ENCODE measurements at regions not wholly inside any gene's neighbourhood (a gene's known extent, or its start where the extent isn't known, plus 50 kb on each side); places are given as distances from the start of the nearest gene placed in this dataset.
A peak's percentile ranks its signal among the peaks of the same experiment; 100 is the strongest.

DNA sequence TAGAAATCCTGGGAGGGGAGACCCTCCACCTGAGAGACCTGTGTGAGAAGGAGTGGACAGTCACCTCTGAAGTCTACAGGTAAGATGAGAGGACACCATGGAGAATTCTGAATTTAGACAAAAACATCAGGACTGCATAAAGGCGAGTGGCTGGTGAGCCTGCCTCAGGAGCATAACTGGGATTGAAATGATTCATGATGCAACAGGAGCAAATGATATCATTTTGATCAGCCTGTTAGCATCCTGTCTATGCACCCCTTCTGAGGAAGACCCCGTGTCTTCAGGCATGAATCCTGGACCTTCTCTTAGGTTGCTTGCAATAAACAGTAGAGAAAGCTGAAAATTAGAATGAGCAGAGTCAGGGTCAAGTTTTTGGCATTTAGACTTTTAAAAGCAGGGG lies 245.8 kb downstream of the ETAA1 start:
- H3K18ac ChIP-seq (ENCODE audit: low read length) = no peak overlapping the region
- H3K27me3 ChIP-seq (ENCODE audit: control insufficient read depth in 3 of 3, insufficient read depth in 3 of 3, low read depth in 1 of 3, low read length in 3 of 3) = no peaks in the 10 kb centered on the region
- no peak overlapping the region for H3K23ac ChIP-seq (ENCODE audit: low read depth, low read length, poor library complexity)
- H3K4ac ChIP-seq (ENCODE audit: low read length) = no peak overlapping the region
- H3K9ac ChIP-seq (ENCODE audit: low read depth, low read length, poor library complexity) = no peak overlapping the region
- no peaks in the 10 kb centered on the region for H3K36me3 ChIP-seq (replicated peaks in 1 of 2; ENCODE audit: control insufficient read depth in 2 of 2, insufficient read depth in 2 of 2, low read length in 2 of 2)
- H2AK5ac ChIP-seq (ENCODE audit: low read depth, low read length) = no peak overlapping the region
- H2BK12ac ChIP-seq (ENCODE audit: low read length) = no peak overlapping the region
- H3K4me3 ChIP-seq (ENCODE audit: low read length in 2 of 2) = no peak overlapping the region
- no peak overlapping the region for H3K14ac ChIP-seq (ENCODE audit: low read length)
- no peaks in the 10 kb centered on the region for H3K9me3 ChIP-seq (replicated peaks in 1 of 2; ENCODE audit: control insufficient read depth in 2 of 2, insufficient read depth in 1 of 2, low read depth in 1 of 2, low read length in 2 of 2)
- H3K27ac ChIP-seq (replicated peaks; ENCODE audit: low read length) = no peak overlapping the region
- DNase-seq (ENCODE audit: low spot score) = no peak
- H2BK5ac ChIP-seq (ENCODE audit: low read length) = no peak overlapping the region
- no peak overlapping the region for H2BK120ac ChIP-seq (ENCODE audit: low read depth, low read length)
- WGBS, 2 donors (ENCODE audit: extremely low coverage in 2 of 2, insufficient read length in 2 of 2, insufficient replicate concordance in 1 of 2) = no CpG with 5 or more reads among the region's 2 CpGs
- H2AFZ ChIP-seq (ENCODE audit: low read length) = no peak overlapping the region
- no peak overlapping the region for H3K4me2 ChIP-seq (ENCODE audit: insufficient read depth, low read length, poor library complexity, severe bottlenecking)
- no peak overlapping the region for H4K8ac ChIP-seq (ENCODE audit: low read depth, low read length)
- no peak overlapping the region for H4K91ac ChIP-seq (ENCODE audit: low read depth, low read length, poor library complexity)
- no peaks in the 10 kb centered on the region for H3K79me1 ChIP-seq (ENCODE audit: low read depth, low read length)
- H2BK15ac ChIP-seq (ENCODE audit: low read length) = no peak overlapping the region
- H3K4me1 ChIP-seq (ENCODE audit: control insufficient read depth in 2 of 2, insufficient read depth in 1 of 2, low read depth in 1 of 2, low read length in 2 of 2) = peaks cover 0 to 1% of the 10 kb centered on the region in 2 donors

DNA sequence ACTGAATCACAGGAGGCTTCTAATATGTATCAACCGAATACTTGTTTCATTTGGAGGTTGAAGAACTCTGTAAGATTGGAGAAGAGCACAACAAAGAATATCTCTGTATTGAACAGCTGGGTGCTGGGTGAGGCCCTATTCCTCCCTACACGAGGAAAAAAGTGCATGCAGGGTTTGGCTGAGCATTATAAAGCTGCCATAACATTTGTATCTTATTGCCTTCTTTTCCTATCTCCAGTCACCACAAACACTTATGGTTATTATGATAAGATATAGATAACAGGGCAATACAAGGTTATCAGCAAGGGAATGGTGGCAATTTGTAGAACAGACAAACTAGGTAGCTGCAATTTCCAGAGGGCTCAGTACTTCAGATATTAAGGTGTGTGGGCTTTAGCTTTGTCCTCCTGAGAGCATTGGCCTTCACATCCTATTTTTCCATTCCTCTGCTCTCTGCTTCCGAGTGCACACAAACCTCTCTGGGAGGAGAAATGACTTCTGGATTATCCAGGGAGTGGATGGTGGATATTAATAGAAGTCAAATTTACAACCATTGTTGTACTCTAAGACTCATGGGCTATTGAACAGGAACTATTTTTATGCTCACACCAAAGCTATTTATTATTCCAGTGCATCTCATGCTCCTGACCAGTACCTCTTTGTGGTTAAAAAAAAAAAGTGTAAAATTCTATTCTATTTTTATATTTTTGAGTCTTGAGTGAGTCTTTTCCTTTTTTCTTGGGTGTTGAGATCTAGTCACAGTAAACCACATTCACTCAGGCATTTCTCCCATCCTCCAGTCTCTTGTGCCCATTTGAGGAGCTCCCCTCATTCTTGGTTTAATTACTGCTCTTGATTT lies 248.4 kb downstream of the ETAA1 start:
- Histone ChIP-seq H4K91ac (ENCODE audit: low read depth, low read length, poor library complexity) (no peak overlapping the region), H3K27me3 (ENCODE audit: control insufficient read depth in 3 of 3, insufficient read depth in 3 of 3, low read depth in 1 of 3, low read length in 3 of 3) (no peaks in the 10 kb centered on the region), H2BK12ac (ENCODE audit: low read length) (no peak overlapping the region), H2AK5ac (ENCODE audit: low read depth, low read length) (no peak overlapping the region), H3K9ac (ENCODE audit: low read depth, low read length, poor library complexity) (no peak overlapping the region), H4K8ac (ENCODE audit: low read depth, low read length) (no peak overlapping the region), H3K18ac (ENCODE audit: low read length) (no peak overlapping the region), H3K4me3 (ENCODE audit: low read length in 2 of 2) (no peak overlapping the region), H2AFZ (ENCODE audit: low read length) (no peak overlapping the region), H3K4me2 (ENCODE audit: insufficient read depth, low read length, poor library complexity, severe bottlenecking) (no peak overlapping the region), H3K9me3 (replicated peaks in 1 of 2; ENCODE audit: control insufficient read depth in 2 of 2, insufficient read depth in 1 of 2, low read depth in 1 of 2, low read length in 2 of 2) (no peaks in the 10 kb centered on the region), H3K23ac (ENCODE audit: low read depth, low read length, poor library complexity) (no peak overlapping the region), H3K14ac (ENCODE audit: low read length) (no peak overlapping the region), H3K4me1 (ENCODE audit: control insufficient read depth in 2 of 2, insufficient read depth in 1 of 2, low read depth in 1 of 2, low read length in 2 of 2) (peaks cover 0 to 7% of the 10 kb centered on the region in 2 donors), H2BK5ac (ENCODE audit: low read length) (no peak overlapping the region), H3K4ac (ENCODE audit: low read length) (no peak overlapping the region), H3K27ac (replicated peaks; ENCODE audit: low read length) (no peak overlapping the region), H2BK15ac (ENCODE audit: low read length) (no peak overlapping the region), H2BK120ac (ENCODE audit: low read depth, low read length) (no peak overlapping the region), H3K36me3 (replicated peaks in 1 of 2; ENCODE audit: control insufficient read depth in 2 of 2, insufficient read depth in 2 of 2, low read length in 2 of 2) (no peaks in the 10 kb centered on the region), H3K79me1 (ENCODE audit: low read depth, low read length) (no peaks in the 10 kb centered on the region)
- no peak for DNase-seq (ENCODE audit: low spot score)
- no CpG with 5 or more reads among the region's 3 CpGs for WGBS, 2 donors (ENCODE audit: extremely low coverage in 2 of 2, insufficient read length in 2 of 2, insufficient replicate concordance in 1 of 2)

DNA sequence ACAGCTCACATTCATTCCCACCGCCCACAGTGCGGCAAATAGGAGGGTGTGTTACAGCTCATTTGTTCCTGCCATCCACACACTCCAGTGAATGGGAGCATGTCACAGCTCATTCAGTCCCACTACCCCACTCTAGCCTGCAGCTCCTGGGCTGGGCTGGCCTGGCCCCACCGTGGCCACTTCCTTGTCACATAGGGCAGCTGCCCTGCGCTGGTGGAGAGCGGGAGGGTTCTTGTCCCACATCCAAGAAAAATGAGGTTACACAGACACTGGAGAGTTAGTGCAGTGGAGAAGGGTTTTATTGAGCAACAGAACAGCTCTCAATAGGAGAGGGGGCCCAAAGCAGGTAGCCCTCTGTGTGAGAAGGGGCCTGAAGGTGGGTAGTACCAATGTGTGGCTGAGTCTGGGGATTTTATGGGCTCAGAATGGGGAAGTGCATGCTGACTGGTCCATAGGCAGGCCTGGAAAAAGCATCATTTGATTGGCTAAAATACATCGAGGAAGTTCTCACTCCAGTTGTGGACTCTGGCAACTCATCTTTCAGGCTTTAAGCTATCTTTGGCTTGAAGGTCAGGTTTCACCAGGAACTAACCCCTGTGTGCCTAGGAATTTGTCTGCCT lies 249.7 kb downstream of the ETAA1 start:
- Histone ChIP-seq H3K9ac (ENCODE audit: low read depth, low read length, poor library complexity) (no peak overlapping the region), H3K9me3 (replicated peaks in 1 of 2; ENCODE audit: control insufficient read depth in 2 of 2, insufficient read depth in 1 of 2, low read depth in 1 of 2, low read length in 2 of 2) (no peaks in the 10 kb centered on the region), H3K4me1 (ENCODE audit: control insufficient read depth in 2 of 2, insufficient read depth in 1 of 2, low read depth in 1 of 2, low read length in 2 of 2) (peaks cover 0 to 7% of the 10 kb centered on the region in 2 donors), H4K8ac (ENCODE audit: low read depth, low read length) (no peak overlapping the region), H3K4me3 (ENCODE audit: low read length in 2 of 2) (peak overlapping the region in 1 of 2 donors; percentile 19), H2BK15ac (ENCODE audit: low read length) (peak overlapping the region; percentile 7), H2BK12ac (ENCODE audit: low read length) (no peak overlapping the region), H3K23ac (ENCODE audit: low read depth, low read length, poor library complexity) (no peak overlapping the region), H3K27me3 (ENCODE audit: control insufficient read depth in 3 of 3, insufficient read depth in 3 of 3, low read depth in 1 of 3, low read length in 3 of 3) (no peaks in the 10 kb centered on the region), H4K91ac (ENCODE audit: low read depth, low read length, poor library complexity) (peak overlapping the region; percentile 67), H3K27ac (replicated peaks; ENCODE audit: low read length) (no peak overlapping the region), H2BK5ac (ENCODE audit: low read length) (no peak overlapping the region), H2AK5ac (ENCODE audit: low read depth, low read length) (no peak overlapping the region), H2AFZ (ENCODE audit: low read length) (no peak overlapping the region), H3K4me2 (ENCODE audit: insufficient read depth, low read length, poor library complexity, severe bottlenecking) (no peak overlapping the region), H2BK120ac (ENCODE audit: low read depth, low read length) (no peak overlapping the region), H3K79me1 (ENCODE audit: low read depth, low read length) (no peaks in the 10 kb centered on the region), H3K18ac (ENCODE audit: low read length) (no peak overlapping the region), H3K36me3 (replicated peaks in 1 of 2; ENCODE audit: control insufficient read depth in 2 of 2, insufficient read depth in 2 of 2, low read length in 2 of 2) (no peaks in the 10 kb centered on the region), H3K4ac (ENCODE audit: low read length) (no peak overlapping the region), H3K14ac (ENCODE audit: low read length) (no peak overlapping the region)
- no peak for DNase-seq (ENCODE audit: low spot score)
- WGBS, 2 donors (ENCODE audit: extremely low coverage in 2 of 2, insufficient read length in 2 of 2, insufficient replicate concordance in 1 of 2) = no CpG with 5 or more reads among the region's 6 CpGs
